ENCODE measurements at regions not wholly inside any gene's neighbourhood (a gene's known extent, or its start where the extent isn't known, plus 50 kb on each side); places are given as distances from the start of the nearest gene placed in this dataset.
"Not testable (repeated sequence)": the region's sequence is repeated elsewhere in the genome, so short reads cannot be mapped to it uniquely, and the experiment has no call there.

GRCh38 chr15:46955576-46955975 lies 761.7 kb upstream of the SEMA6D start:
- H3K27me3 ChIP-seq (ENCODE audit: control insufficient read depth in 3 of 3, insufficient read depth in 3 of 3, low read length in 3 of 3), result no peaks in the 10 kb centered on the region
- H3K4me3 ChIP-seq (ENCODE audit: low read length in 3 of 3), result no peak overlapping the region
- no peaks in the 10 kb centered on the region for H3K9me3 ChIP-seq (ENCODE audit: control insufficient read depth in 3 of 3, low read length in 3 of 3)
- no peaks in the 10 kb centered on the region for H3K4me1 ChIP-seq (ENCODE audit: control insufficient read depth in 3 of 3, insufficient read depth in 3 of 3, low read length in 3 of 3)
- H3K36me3 ChIP-seq (ENCODE audit: control insufficient read depth in 3 of 3, insufficient read depth in 3 of 3, low read length in 3 of 3), result no peaks in the 10 kb centered on the region
- no peak overlapping the region for H3K27ac ChIP-seq (ENCODE audit: low read depth, low read length)
- H3K9ac ChIP-seq (ENCODE audit: low read depth in 1 of 3, low read length in 3 of 3), result no peak overlapping the region

GRCh38 chr15:46956456-46956855 lies 760.8 kb upstream of the SEMA6D start:
- H3K4me1 ChIP-seq (ENCODE audit: control insufficient read depth in 3 of 3, insufficient read depth in 3 of 3, low read length in 3 of 3), result no peaks in the 10 kb centered on the region
- no peak overlapping the region for H3K27ac ChIP-seq (ENCODE audit: low read depth, low read length)
- no peaks in the 10 kb centered on the region for H3K36me3 ChIP-seq (ENCODE audit: control insufficient read depth in 3 of 3, insufficient read depth in 3 of 3, low read length in 3 of 3)
- no peak overlapping the region for H3K4me3 ChIP-seq (ENCODE audit: low read length in 3 of 3)
- no peaks in the 10 kb centered on the region for H3K9me3 ChIP-seq (ENCODE audit: control insufficient read depth in 3 of 3, low read length in 3 of 3)
- no peak overlapping the region for H3K9ac ChIP-seq (ENCODE audit: low read depth in 1 of 3, low read length in 3 of 3)
- H3K27me3 ChIP-seq (ENCODE audit: control insufficient read depth in 3 of 3, insufficient read depth in 3 of 3, low read length in 3 of 3), result no peaks in the 10 kb centered on the region

DNA sequence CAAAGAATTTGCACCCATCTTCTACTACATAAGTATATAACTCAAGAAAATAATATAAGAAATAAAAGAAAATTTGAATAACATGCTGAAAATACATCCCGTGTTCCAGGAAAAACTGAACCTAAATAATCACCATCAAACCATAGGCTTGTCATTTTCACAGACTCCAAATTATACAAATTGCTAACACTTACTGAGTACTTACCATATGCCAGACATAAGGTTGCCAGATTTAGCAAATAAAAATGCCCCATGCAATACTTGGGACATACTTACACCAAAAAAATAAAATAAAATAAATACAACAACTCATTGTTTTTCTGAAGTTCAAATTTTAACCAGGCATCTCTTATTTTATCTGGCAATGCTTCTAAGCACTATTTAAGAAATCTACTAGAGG lies 760.4 kb upstream of the SEMA6D start:
- no peak overlapping the region for H3K4me3 ChIP-seq (ENCODE audit: low read length in 3 of 3)
- no peak overlapping the region for H3K27ac ChIP-seq (ENCODE audit: low read depth, low read length)
- no peak overlapping the region for H3K9ac ChIP-seq (ENCODE audit: low read depth in 1 of 3, low read length in 3 of 3)
- H3K27me3 ChIP-seq (ENCODE audit: control insufficient read depth in 3 of 3, insufficient read depth in 3 of 3, low read length in 3 of 3), result no peaks in the 10 kb centered on the region
- H3K9me3 ChIP-seq (ENCODE audit: control insufficient read depth in 3 of 3, low read length in 3 of 3), result no peaks in the 10 kb centered on the region
- H3K4me1 ChIP-seq (ENCODE audit: control insufficient read depth in 3 of 3, insufficient read depth in 3 of 3, low read length in 3 of 3), result no peaks in the 10 kb centered on the region
- H3K36me3 ChIP-seq (ENCODE audit: control insufficient read depth in 3 of 3, insufficient read depth in 3 of 3, low read length in 3 of 3), result no peaks in the 10 kb centered on the region

- Histone ChIP-seq H3K4me3 (ENCODE audit: low read length in 3 of 3) (no peak overlapping the region), H3K9ac (ENCODE audit: low read depth in 1 of 3, low read length in 3 of 3) (no peak overlapping the region)
Observed at GRCh38 chr15:46960581-46960980, 756.7 kb upstream of the SEMA6D start.

GRCh38 chr15:46961795-46962194 lies 755.5 kb upstream of the SEMA6D start:
- Histone ChIP-seq H3K27ac (ENCODE audit: low read depth, low read length) (no peak overlapping the region), H3K9ac (ENCODE audit: low read depth in 1 of 3, low read length in 3 of 3) (no peak overlapping the region), H3K9me3 (ENCODE audit: control insufficient read depth in 3 of 3, low read length in 3 of 3) (no peaks in the 10 kb centered on the region), H3K4me1 (ENCODE audit: control insufficient read depth in 3 of 3, insufficient read depth in 3 of 3, low read length in 3 of 3) (no peaks in the 10 kb centered on the region), H3K4me3 (ENCODE audit: low read length in 3 of 3) (no peak overlapping the region), H3K27me3 (ENCODE audit: control insufficient read depth in 3 of 3, insufficient read depth in 3 of 3, low read length in 3 of 3) (no peaks in the 10 kb centered on the region), H3K36me3 (ENCODE audit: control insufficient read depth in 3 of 3, insufficient read depth in 3 of 3, low read length in 3 of 3) (no peaks in the 10 kb centered on the region)

More at GRCh38 chr15:46960581-46960980, 756.7 kb upstream of the SEMA6D start:
- H3K4me1 ChIP-seq (ENCODE audit: control insufficient read depth in 3 of 3, insufficient read depth in 3 of 3, low read length in 3 of 3), result no peaks in the 10 kb centered on the region
- H3K9me3 ChIP-seq (ENCODE audit: control insufficient read depth in 3 of 3, low read length in 3 of 3), result no peaks in the 10 kb centered on the region
- no peaks in the 10 kb centered on the region for H3K36me3 ChIP-seq (ENCODE audit: control insufficient read depth in 3 of 3, insufficient read depth in 3 of 3, low read length in 3 of 3)
- no peaks in the 10 kb centered on the region for H3K27me3 ChIP-seq (ENCODE audit: control insufficient read depth in 3 of 3, insufficient read depth in 3 of 3, low read length in 3 of 3)
- no peak overlapping the region for H3K27ac ChIP-seq (ENCODE audit: low read depth, low read length)

- not testable (repeated sequence) for H3K27ac ChIP-seq (ENCODE audit: low read depth, low read length); H3K9me3 ChIP-seq (ENCODE audit: control insufficient read depth in 3 of 3, low read length in 3 of 3); H3K9ac ChIP-seq (ENCODE audit: low read depth in 1 of 3, low read length in 3 of 3); H3K27me3 ChIP-seq (ENCODE audit: control insufficient read depth in 3 of 3, insufficient read depth in 3 of 3, low read length in 3 of 3); H3K4me1 ChIP-seq (ENCODE audit: control insufficient read depth in 3 of 3, insufficient read depth in 3 of 3, low read length in 3 of 3); H3K36me3 ChIP-seq (ENCODE audit: control insufficient read depth in 3 of 3, insufficient read depth in 3 of 3, low read length in 3 of 3); H3K4me3 ChIP-seq (ENCODE audit: low read length in 3 of 3)
Observed at GRCh38 chr15:46988055-46988454, 729.2 kb upstream of the SEMA6D start.

DNA sequence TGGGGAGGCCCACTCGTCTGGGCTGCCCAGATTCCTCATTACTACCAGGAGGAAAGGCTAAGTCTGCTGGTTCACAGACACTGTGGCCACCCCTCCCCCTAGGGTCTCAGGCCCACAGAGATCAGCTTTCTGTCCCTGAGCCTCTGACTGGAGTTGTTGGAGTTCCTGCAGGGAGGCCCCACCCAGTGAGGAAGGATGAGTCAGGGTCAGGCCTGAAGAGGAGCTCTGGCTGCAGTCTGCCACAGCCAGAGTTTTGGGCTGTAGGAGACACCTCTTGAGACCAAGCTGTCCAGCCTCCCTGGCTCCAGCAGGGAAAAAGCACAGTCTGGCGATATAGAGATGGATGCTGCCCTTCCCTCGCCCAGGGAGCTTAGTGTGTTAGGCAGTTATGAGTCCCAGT lies 720.9 kb upstream of the SEMA6D start:
- Histone ChIP-seq H3K4me1 (ENCODE audit: control insufficient read depth in 3 of 3, insufficient read depth in 3 of 3, low read length in 3 of 3) (no peaks in the 10 kb centered on the region), H3K27me3 (ENCODE audit: control insufficient read depth in 3 of 3, insufficient read depth in 3 of 3, low read length in 3 of 3) (no peaks in the 10 kb centered on the region)

DNA sequence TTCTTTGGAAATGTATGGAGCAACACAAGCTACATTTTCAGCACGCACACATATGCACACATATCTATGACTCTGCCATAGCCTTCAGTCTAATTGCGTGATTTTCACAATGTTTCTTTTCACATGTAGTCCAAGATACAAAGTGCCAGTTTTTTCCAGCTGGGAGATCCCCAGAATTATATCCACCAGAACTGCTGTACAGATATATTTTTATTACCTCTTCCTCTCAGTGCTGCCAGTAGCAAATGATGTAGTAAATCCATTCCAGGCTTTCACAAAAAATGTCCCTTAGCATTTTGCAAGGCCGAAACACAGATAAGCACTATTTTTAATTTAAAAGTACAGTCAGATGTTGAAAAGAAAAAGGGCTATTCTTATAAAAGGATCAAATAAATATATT lies 719.8 kb upstream of the SEMA6D start:
- H3K9ac ChIP-seq (ENCODE audit: low read depth in 1 of 3, low read length in 3 of 3), result no peak overlapping the region
- H3K27me3 ChIP-seq (ENCODE audit: control insufficient read depth in 3 of 3, insufficient read depth in 3 of 3, low read length in 3 of 3), result no peaks in the 10 kb centered on the region
- no peaks in the 10 kb centered on the region for H3K36me3 ChIP-seq (ENCODE audit: control insufficient read depth in 3 of 3, insufficient read depth in 3 of 3, low read length in 3 of 3)

More for the DNA sequence above, 720.9 kb upstream of the SEMA6D start:
- no peak overlapping the region for H3K9ac ChIP-seq (ENCODE audit: low read depth in 1 of 3, low read length in 3 of 3)
- no peaks in the 10 kb centered on the region for H3K9me3 ChIP-seq (ENCODE audit: control insufficient read depth in 3 of 3, low read length in 3 of 3)
- H3K36me3 ChIP-seq (ENCODE audit: control insufficient read depth in 3 of 3, insufficient read depth in 3 of 3, low read length in 3 of 3), result no peaks in the 10 kb centered on the region
- H3K4me3 ChIP-seq (ENCODE audit: low read length in 3 of 3), result no peak overlapping the region
- H3K27ac ChIP-seq (ENCODE audit: low read depth, low read length), result no peak overlapping the region

DNA sequence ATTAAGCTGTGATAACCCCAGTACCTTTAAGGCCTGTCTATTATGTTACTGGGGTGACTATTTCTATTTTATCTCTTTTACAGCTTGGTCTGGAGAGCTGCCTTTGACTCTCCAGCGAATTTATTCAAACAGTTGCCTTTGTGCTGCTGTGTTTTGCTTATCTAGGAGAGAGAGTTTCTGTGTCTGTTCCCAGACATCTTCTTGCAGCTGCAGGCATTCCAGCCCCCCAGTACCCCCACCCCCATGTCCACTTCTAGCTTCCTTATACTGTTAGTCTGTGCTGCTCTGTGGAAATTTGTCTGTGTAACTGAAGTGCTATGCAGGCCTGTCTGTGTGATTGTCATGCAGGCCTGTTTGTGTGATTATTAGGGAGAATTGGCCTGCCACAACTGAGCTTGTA lies 713.7 kb upstream of the SEMA6D start:
- Histone ChIP-seq H3K4me3 (ENCODE audit: low read length in 3 of 3) (no peak overlapping the region), H3K9me3 (ENCODE audit: control insufficient read depth in 3 of 3, low read length in 3 of 3) (no peaks in the 10 kb centered on the region), H3K27me3 (ENCODE audit: control insufficient read depth in 3 of 3, insufficient read depth in 3 of 3, low read length in 3 of 3) (no peaks in the 10 kb centered on the region), H3K27ac (ENCODE audit: low read depth, low read length) (no peak overlapping the region), H3K9ac (ENCODE audit: low read depth in 1 of 3, low read length in 3 of 3) (no peak overlapping the region), H3K36me3 (ENCODE audit: control insufficient read depth in 3 of 3, insufficient read depth in 3 of 3, low read length in 3 of 3) (no peaks in the 10 kb centered on the region), H3K4me1 (ENCODE audit: control insufficient read depth in 3 of 3, insufficient read depth in 3 of 3, low read length in 3 of 3) (no peaks in the 10 kb centered on the region)

More for the DNA sequence above, 719.8 kb upstream of the SEMA6D start:
- Histone ChIP-seq H3K4me3 (ENCODE audit: low read length in 3 of 3) (no peak overlapping the region), H3K27ac (ENCODE audit: low read depth, low read length) (no peak overlapping the region), H3K4me1 (ENCODE audit: control insufficient read depth in 3 of 3, insufficient read depth in 3 of 3, low read length in 3 of 3) (no peaks in the 10 kb centered on the region), H3K9me3 (ENCODE audit: control insufficient read depth in 3 of 3, low read length in 3 of 3) (no peaks in the 10 kb centered on the region)

GRCh38 chr15:47013446-47013845 lies 703.9 kb upstream of the SEMA6D start:
- Histone ChIP-seq H3K4me1 (ENCODE audit: control insufficient read depth in 3 of 3, insufficient read depth in 3 of 3, low read length in 3 of 3) (no peaks in the 10 kb centered on the region), H3K36me3 (ENCODE audit: control insufficient read depth in 3 of 3, insufficient read depth in 3 of 3, low read length in 3 of 3) (no peaks in the 10 kb centered on the region)

More at GRCh38 chr15:47013446-47013845, 703.9 kb upstream of the SEMA6D start:
- Histone ChIP-seq H3K27me3 (ENCODE audit: control insufficient read depth in 3 of 3, insufficient read depth in 3 of 3, low read length in 3 of 3) (no peaks in the 10 kb centered on the region), H3K9ac (ENCODE audit: low read depth in 1 of 3, low read length in 3 of 3) (no peak overlapping the region), H3K9me3 (ENCODE audit: control insufficient read depth in 3 of 3, low read length in 3 of 3) (peaks cover 0 to 1% (median 0%) of the 10 kb centered on the region in 3 donors), H3K4me3 (ENCODE audit: low read length in 3 of 3) (no peak overlapping the region), H3K27ac (ENCODE audit: low read depth, low read length) (no peak overlapping the region)
